GM12892 (cell line): ENCODE measurements at regions not wholly inside any gene's neighbourhood (a gene's known extent, or its start where the extent isn't known, plus 50 kb on each side); places are given as distances from the start of the nearest gene placed in this dataset.

Source experiments
- POLR2A ChIP-seq: IDR thresholded peaks from 2 replicates; pipeline ENCODE4 v1.6.1; 2011; ENCODE audit warnings: low read depth, low read length, control low read depth
- POLR2AphosphoS5 ChIP-seq: IDR thresholded peaks from 2 replicates; pipeline ENCODE4 v1.6.1; 2011; ENCODE audit warnings: low read depth, low read length, control low read depth
- TAF1 ChIP-seq: IDR thresholded peaks from 2 replicates; pipeline ENCODE4 v1.6.1; 2011; ENCODE audit warnings: low read depth, mild to moderate bottlenecking, control low read depth, low read length, borderline replicate concordance

- TF ChIP-seq POLR2AphosphoS5: no peak
- TF ChIP-seq POLR2A: no peak
- TF ChIP-seq TAF1: no peak
Observed at GRCh38 chr5:159441441-159441840, 111.2 kb upstream of the IL12B start.
